ENCODE measurements at regions not wholly inside any gene's neighbourhood (a gene's known extent, or its start where the extent isn't known, plus 50 kb on each side); places are given as distances from the start of the nearest gene placed in this dataset.
A peak's percentile ranks its signal among the peaks of the same experiment; 100 is the strongest.

DNA sequence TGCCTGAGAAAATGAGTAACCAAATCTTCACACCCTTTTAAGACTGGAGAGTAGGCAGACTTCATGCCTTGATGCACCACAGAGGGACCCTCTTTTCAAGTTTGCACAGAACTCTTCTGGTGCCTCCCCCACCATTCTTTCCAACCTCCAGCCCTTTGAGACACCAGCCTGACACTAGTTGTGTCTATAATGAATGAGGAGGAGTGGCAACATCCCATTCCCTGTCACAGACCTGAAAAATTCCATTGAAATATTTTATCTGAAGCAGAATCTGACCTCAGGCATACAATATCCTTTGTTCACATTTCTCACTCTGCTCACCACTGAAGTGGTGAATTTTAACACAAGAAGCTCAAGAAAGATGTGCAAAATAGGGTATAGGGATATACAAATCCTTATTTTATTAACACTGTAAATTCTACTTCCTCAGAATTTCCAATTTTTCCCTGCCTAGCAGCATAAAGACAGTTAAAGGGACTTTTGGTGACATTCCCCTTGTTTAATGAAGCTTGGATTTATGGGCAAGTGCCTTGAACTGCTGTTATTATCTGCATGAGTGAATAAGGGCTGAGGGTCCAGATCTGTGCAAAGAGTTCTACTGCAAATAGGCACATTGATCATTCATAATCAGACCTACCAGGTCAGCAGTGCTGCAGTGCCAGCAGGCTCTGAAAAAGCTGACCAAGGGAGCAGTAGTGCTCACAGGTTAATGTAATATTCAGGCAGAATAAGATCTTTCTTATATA, 149.9 kb upstream of the PAQR3 start:
- DNase-seq = no peak

DNA sequence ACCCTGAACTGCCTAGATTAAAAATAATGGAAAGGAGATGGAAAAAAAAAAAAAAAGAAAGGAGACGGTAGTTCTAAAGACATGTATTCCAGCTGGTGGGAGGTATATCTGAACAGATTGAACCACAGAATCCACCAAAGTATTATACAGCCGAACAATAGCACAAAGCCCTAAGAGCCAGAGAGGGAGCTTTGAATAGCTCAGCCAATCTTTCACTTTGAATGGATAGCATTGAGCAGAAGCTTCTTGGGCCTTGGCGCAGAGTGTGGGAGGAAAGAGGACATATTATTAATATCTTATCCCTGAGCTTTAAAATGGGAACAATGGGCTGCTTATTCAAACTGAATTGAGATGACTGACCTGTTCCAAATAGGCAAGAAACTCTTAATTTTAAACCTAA, 147.8 kb upstream of the PAQR3 start:
- no peak for DNase-seq

DNA sequence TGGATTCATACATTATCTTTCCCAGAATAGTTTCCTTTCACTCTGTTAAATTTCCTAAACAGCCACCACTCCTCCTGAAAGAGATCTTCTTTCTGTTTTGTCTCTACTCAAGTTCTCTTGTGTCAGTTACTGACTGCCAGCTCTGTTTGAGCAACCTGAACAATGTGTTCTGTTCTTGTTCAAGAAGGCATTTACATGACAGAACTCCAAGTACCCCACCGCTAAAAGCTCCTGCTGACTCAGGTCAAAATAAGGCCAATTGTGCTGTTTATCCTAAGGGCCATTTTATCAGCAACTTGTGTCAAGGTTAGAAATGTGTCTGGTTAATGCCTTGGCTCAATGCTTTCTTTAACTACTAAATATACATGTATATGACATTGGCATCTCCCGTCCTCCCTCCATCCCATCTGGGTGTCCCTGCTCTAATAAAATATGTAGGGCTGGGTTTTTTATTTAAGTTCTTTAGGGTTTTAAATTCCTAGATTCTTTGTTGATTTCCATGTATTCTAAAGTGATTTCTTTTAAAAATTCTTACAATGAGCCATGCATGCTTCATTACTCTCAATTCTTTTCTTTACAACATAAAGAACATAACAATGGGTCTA, 144.3 kb upstream of the PAQR3 start:
- DNase-seq = no peak

DNA sequence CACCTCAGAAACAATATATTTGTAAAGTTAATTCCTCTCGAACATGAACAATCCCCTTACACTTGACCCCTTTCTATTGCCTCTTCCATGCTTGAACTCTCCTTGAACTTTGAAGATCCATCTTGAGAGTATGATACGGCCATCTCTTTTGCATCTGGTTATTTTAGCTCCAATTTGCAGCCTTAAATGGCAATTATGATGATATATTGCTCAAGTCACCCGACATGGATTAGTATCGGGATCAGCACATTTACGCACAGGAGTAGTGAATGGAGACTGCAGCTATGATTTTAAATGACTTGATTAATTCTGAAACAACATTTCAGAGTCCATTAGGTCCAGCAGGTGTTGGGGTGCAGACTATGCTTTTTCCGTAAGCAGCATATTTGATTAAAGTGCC, 143.8 kb upstream of the PAQR3 start:
- DNase-seq = no peak

DNA sequence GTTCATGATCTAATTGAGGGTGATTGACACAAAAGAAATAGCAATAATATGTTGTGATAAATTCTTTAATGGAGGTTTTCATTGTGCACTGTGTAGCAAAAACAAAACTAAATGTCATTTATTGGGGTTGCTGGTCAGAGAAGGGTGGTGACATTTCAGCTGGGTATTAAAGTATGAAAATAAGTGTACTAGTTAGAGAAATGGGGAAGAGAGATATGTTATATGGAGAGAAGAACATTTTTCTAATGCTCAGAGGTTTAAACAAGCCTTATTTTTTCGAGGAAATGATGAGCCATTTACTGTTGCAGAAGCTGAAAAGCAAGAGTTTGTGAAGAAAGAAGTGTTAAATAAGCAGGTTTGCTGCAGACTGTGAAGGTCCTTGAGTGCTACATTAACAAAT, 142.7 kb upstream of the PAQR3 start:
- DNase-seq = no peak

DNA sequence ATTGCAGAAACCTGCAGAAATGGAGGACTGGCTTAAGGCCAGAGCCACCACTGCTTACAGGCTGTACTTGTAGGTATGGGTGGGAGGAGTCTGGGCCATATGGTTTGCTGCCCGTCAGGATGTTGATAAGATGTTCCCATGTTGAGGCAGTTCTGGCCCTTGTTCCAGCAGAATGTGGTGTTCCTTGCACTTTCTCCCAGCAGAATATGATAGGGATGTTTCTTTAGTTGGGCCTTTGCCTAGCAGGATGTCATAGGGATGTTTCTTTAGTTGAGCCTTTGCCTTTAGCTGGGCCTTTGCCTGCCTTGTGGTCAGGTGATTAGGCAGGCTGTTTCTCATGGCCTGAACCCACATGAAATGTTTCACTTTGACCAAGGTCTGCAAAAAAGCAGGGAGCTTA, 139.1 kb upstream of the PAQR3 start:
- DNase-seq = no peak

DNA sequence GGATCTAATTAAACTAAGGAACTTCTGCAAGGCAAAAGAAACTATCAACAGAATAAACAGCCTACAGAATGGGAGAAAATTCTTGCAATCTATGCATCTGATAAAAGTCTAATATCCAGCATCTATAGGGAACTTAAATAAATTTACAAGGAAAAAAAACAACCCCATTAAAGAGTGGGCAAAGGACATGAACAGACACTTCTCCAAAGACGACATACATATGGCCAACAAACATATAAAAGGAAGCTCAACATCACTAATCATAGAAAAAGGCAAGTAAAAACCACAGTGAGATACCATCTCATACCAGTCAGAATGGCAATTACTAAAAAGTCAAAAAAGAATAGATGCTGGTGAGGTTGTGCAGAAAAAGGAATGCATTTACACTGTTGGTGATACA, 134.8 kb upstream of the PAQR3 start:
- DNase-seq = no peak

DNA sequence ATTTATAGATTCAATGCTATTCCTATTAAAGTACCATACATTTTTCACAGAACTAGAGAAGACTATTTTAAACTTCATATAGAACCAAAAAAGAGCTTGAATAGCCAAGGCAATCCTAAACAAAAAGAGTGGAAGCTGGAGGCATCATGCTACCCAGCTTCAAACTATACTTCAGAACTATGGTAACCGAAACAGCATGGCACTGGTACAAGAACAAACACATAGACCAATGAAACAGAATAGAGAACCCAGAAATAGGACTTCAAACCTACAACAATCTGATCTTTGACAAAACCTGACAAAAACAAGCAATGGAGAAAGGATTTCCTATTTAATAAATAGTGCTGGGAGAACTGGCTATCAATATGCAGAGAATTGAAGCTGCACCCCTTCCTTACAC, 134.2 kb upstream of the PAQR3 start:
- no peak for DNase-seq

DNA sequence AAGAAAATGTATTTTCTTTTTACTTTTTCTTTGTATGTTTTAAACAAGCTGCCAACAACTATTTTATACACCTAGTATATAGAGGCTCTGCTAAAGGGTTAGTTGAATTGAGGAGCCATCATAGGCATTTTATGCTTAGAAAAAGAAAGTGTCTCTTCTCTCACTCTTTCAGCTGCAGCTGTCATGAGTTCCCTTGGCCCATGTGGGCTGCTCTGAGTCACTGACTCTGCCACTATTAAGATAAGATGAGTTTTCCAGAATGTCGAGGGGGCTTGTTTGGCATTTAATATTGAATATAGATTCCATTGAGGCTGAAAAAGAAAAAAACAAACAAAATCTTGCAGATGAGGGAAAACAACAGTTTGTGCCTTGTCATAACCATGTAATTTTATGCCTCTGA, 126.0 kb upstream of the PAQR3 start:
- no peak for DNase-seq

DNA sequence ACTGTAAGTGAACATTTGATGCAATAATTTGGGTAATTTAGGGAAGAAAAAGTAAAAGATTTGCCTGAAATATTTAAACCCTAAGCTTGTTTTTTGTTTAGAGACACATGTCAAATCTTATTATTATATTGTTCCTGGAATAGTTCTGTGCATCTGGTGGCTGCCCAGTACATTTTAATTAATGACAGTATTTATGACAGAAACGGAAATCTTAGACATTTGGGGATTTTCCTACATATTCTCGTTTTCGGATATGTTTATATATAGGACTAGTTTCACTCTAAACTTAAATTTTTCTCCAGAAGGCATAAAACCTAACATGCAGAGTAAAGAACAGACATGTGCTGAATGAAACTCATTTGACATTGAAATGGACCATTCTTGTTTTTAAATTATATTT, 125.6 kb upstream of the PAQR3 start:
- DNase-seq = no peak

DNA sequence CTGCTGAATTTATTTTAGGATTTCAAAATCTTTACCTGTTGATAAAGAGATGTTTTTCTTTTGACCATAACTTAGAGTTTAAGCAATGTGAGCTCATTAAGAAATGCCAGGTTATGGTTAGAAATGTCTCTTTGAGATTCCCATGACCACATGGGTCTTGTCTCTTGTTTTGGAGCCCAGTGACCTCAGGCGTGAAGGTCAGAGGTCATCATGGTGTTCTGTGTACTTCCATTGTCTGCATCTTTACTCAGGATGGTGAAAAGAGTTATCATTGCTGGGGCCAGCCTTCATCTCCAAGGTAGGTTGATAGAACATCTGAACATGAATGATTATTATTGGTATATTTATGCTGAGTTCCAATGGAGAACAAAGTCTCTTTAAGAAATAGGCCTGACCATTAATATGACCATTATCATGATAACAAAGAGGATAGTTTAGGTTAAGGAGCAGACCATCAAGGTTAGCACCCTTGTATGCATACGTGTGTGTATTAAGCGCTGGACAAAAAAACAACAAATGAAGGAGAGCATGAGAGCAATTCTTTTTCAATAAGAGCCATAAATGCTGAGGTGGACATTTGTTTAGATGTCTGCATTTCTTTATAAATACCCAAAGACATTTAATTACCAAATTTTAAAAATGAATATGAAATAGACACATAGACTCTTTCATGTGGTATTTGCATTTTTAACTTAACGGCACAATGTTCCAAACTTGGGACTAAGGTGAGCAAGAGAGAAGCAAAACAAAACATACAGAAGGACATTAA, 120.6 kb upstream of the PAQR3 start:
- DNase-seq = no peak

DNA sequence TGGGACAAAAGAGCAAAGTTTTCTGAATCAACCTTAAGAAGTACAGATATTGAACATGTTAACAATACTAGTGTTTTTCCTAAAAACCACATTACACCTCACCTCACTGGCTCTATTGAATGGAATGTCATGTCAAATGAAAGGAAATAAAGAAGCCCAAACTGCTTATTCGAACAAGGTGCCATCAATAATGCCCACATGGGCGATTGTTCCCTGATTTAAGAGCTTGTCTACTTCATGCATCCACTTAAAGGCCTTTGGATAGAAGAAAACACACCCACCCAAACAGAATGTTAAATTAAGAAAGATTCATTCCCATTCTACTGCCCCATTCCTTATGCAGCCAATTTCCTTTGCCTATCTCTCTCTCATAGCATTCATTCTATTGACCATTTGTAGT, 118.5 kb upstream of the PAQR3 start:
- no peak for DNase-seq

DNA sequence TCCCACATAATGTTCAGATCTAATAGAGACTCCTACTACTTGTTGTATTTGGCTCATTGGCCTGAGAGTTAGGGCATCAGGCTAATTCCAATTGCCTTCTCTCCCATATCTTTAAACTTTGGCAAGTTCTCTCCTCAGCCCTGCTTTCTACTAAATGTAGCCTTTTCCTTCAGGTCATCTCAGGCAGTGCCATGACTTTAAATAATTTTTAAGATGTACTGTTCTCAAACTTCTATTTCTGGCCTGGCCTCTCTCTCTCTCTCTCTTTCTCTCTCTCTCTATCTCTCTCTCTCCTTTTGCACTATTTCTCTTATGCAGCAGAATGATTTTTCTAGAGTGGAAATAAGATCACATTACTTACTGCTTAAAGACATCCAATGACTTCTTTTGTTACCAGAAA, 114.5 kb upstream of the PAQR3 start:
- no peak for DNase-seq

DNA sequence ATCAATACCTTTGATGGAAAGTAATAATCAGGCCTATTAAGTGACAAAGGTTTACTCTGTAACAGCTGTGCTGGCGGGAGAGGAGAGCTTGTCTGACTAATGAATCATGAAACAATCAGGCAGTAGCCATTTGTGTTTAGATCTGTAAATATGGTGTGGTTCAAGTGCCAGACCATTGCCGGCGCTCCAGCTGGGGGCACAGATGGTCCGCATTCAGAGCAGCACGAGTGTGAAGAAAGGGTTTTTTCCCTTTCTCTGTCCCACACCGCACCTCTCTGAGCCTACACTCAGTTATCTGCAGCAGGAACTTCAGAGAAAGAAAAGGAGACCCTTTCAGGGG, 111.3 kb upstream of the PAQR3 start:
- no peak for DNase-seq

DNA sequence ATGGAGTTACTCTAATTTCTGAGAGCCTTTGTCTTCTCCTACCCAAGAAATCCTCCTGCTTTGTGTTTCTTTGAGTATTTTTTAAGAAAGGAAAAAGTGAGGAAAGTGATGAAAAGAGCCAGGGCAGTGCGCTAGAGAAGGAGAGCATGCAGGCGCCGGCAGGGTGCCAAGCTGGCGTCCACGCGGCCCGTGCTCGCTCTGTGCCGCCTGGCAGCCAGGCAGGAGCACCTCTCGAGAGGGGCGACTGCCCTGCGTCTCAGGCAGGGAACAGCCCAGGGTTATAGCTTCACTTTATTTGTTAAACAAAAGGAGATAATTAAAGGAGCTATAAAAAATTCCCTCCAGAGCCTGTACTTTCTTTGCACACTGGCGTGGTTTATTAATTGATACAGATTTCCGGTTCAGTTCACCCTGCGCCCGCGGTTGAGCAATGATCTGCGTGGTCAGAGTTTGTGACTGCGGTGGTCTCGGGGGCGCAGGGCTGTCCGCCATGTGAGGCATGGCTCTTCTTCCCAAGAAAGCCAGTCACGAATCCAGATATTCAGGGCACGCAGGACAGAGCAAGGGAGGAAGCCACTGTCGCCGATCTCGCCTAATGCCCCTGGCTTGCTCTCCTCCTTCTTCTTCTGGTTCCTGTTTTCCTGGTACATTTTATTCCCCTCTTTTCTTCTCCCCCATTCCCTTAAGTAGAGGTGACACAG, 110.8 kb upstream of the PAQR3 start:
- peak in 1 of 56 donors; percentile 6 for DNase-seq

DNA sequence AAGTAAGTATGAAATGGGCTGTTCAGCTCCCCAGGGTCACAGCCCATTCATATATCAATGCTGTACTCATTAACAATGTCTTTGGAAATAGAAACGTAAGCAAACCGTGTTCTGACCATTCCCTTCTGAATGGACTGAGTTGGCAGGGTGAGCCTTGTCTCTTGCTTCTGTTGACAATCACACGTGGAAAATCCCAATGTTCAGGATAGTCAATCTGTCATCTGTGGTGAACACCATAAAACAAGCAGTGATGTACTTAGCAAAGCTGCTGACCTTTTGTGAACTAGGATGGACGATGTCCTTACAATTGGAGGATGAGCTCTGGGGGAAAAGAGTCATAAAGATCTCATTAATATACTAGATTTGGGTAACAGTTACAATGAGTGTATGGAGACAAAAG, 109.6 kb upstream of the PAQR3 start:
- no peak for DNase-seq

DNA sequence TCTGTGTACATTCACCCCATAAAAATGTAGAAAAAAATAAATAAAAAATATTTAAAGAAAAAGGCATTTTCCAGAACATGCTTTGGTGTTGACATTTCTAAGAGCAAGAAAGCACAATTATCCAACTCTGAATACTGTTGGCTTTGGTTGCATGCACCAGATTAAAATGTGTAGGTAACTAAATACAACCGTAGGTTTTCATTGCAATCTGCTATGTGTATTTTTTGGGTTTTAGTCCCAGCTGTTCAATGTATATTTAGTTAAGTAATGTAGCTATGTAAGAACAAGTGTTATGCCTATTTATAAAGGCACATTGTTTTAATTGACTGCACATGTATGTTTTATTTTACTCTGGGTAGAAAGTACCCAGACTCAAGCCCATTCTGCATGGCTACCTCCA, 108.1 kb upstream of the PAQR3 start:
- no peak for DNase-seq

DNA sequence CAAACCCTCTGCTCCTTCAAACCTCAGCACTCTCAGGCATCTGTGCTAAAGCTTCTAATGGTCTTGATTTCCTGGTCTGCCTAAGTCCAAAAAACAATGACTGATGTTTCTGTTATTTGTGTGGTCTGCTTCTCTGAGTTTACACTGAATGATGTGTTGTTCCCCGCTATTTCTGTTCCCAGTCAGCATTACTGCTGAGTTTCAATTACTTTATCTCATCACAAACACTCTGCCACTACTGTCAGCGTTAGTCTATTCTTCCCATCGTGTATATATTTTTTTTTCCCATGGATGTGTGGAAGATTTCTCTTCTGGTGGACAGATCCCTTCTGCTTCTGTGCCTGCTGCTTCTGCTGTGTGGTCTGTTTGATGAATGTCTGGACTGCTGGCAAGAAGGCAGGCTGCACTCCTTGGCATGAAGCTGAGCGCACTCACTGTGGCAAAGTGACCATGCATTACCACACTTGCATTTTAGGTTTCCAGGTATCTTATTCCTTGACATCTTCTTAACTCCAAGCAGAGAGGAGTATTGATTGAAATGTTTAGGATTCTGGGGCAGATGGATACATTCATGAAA, 106.9 kb upstream of the PAQR3 start:
- peak in 1 of 56 donors; percentile 1 for DNase-seq

DNA sequence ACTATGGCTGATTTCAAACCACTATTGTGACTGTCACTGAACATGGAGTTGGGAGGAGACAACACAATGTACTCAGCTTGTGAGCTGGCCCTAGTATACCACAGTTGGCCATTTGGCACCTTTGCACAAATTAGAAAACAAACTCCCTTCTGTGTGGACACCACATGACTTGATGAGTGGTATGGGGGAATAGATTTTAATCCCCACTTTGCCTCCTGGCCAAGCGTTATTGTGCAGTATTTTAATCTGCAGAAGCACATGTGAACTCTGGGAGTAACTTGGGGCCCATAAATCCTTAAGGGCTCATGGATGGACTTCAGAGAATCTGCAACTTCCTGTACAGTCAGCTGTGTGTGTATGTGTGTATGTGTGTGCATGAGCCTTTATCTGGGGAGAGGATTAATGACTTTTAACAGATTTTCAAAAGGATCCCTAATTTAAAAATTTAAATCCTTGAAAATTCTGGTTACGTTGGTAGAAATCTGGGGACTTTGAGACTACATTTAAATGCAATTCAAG, 105.0 kb upstream of the PAQR3 start:
- no peak for DNase-seq

DNA sequence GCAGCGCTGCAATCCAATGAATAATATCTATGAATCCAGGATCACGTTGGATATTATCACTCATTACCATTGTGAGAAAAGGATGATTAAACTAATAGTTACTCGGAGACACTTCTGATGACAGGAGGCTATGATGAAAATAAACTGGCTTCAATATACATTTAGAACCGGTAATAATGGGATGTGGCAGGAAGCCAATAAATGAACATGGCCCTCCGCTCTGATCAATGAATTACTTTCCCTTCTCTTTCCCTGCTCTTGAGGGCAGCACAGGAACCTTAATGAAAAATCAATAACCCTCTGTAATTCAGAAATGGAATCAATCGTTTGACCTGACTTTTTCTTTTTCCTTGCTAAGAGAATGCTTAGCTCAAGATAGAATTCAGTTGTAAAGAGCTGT, 103.9 kb upstream of the PAQR3 start:
- no peak for DNase-seq

DNA sequence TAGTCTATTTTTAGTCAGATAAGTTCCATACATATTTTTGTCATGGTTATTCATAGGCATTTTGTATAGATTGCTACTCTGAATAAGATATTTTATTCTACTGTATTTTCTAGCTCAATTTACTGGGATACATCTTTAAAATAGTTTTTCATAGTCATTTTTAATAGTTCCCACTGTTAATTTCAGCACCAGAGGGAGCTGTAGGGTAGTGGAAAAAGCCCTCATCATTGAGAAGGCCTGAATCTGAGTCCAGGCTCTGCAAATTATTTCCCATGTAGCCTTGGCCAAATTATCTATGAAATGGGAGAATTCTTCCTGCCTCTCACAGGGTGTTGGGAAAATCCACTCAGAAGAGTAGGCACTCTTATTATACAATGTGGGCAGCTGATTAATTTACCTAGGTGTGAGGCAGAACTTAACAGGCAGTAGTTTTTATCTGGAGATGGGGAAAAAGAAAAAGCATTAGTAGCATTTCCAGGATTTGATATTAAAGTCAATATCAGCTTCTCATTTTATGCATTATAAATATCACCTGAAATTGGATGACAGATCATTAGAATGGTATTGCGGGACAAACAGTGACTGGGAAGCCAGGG, 102.9 kb upstream of the PAQR3 start:
- DNase-seq = peak in 1 of 56 donors; percentile 2

Measured in nucleus accumbens (tissue), 56 donors.